A549 (cell line): ENCODE measurements at regions not wholly inside any gene's neighbourhood (a gene's known extent, or its start where the extent isn't known, plus 50 kb on each side); places are given as distances from the start of the nearest gene placed in this dataset.

ENCODE experiments used
- ATAC-seq, 2 experiments: fragments of 200-7000 bp in 1 of 2; fragments of >200 bp in 1 of 2; cut with Nextera tagmentation in 1 of 2; cut with Tn5 transposase in 1 of 2; 3 replicates each; pipeline versions ENCODE4 v1.8.0 to v1.9.1; 2018 to 2020; ENCODE audit warnings: mild to moderate bottlenecking in 1 of 2, moderate library complexity in 1 of 2
- CTCF ChIA-PET: fragments of 300-600 bp; sonication (Branson Sonifier 250); formaldehyde crosslinking; extraction: SDS; loops from one replicate; lab custom pipeline; 2021; ENCODE audit warnings: antibody characterized with exemption, inconsistent platforms; lab: Yijun Ruan, JAX
- POLR2A ChIA-PET: fragments of 350-600 bp; formaldehyde crosslinking; extraction: SDS; loops from one replicate; lab custom pipeline; 2021; ENCODE audit warnings: antibody characterized with exemption, inconsistent platforms; lab: Yijun Ruan, JAX
- DNase-seq, 2 experiments: peaks; one replicate each; pipeline versions ENCODE4 v3.0.0 to v3.0.0-alpha.2; 2011 to 2016; ENCODE audit warnings: low read depth in 1 of 2, low spot score in 1 of 2
- FAIRE-seq: peaks from 2 replicates; lab custom pipeline; 2011; peaks lifted over from hg19 to GRCh38; lab: Jason Lieb, UNC
- H3K27ac ChIP-seq, 2 experiments: fragments of >200 bp; sonication (Bioruptor Twin); formaldehyde crosslinking; 3 replicates each; pipeline ENCODE4 v1.5.1; 2016 to 2017
- H3K4me1 ChIP-seq: fragments of >200 bp; sonication (Bioruptor Twin); formaldehyde crosslinking; 3 replicates; pipeline ENCODE4 v1.6.1; 2016
- H3K4me2 ChIP-seq: fragments of >200 bp; sonication (Bioruptor Twin); formaldehyde crosslinking; 3 replicates; pipeline ENCODE4 v1.6.1; 2016
- H3K4me3 ChIP-seq: fragments of >200 bp; sonication (Bioruptor Twin); formaldehyde crosslinking; 3 replicates; pipeline ENCODE4 v1.5.1; 2016
- H3K9me3 ChIP-seq: fragments of >200 bp; sonication (Bioruptor Twin); formaldehyde crosslinking; 3 replicates; pipeline ENCODE4 v1.6.1; 2016
- BHLHE40 ChIP-seq: IDR thresholded peaks from 2 replicates; pipeline ENCODE4 v1.6.1; 2012; ENCODE audit warnings: low read depth, low read length, inconsistent platforms
- CEBPB ChIP-seq, 2 experiments: fragments of >200 bp in 1 of 2; sonication (Bioruptor Twin) in 1 of 2; formaldehyde crosslinking in 1 of 2; IDR thresholded peaks; 2 replicates each; pipeline ENCODE4 v1.6.1; 2012 to 2016
- CHD4 ChIP-seq: fragments of 200-600 bp; sonication (generic); IDR thresholded peaks from 2 replicates; pipeline ENCODE4 v1.6.1; 2016; ENCODE audit warnings: antibody characterized with exemption, mild to moderate bottlenecking, borderline replicate concordance
- ELK1 ChIP-seq: fragments of 150-350 bp; IDR thresholded peaks from 2 replicates; pipeline ENCODE4 v1.6.1; 2014; ENCODE audit warnings: low read depth, mild to moderate bottlenecking, low read length
- EP300 ChIP-seq, 2 experiments: fragments of >200 bp; sonication (Bioruptor Twin); formaldehyde crosslinking; IDR thresholded peaks; 2 replicates in 1 of 2; 3 replicates in 1 of 2; pipeline ENCODE4 v1.6.1; 2016 to 2017
- HEYL ChIP-seq: fragments of 250-450 bp; sonication (Bioruptor Pico); IDR thresholded peaks from 2 replicates; pipeline ENCODE4 v1.8.0; 2021; ENCODE audit warnings: mild to moderate bottlenecking, moderate library complexity
- HOXA7 ChIP-seq: fragments of 250-450 bp; sonication (Bioruptor Pico); IDR thresholded peaks from 2 replicates; pipeline ENCODE4 v1.5.0; 2020; ENCODE audit warnings: mild to moderate bottlenecking, moderate library complexity
- JUN ChIP-seq, 2 experiments: fragments of >200 bp; sonication (Bioruptor Twin); formaldehyde crosslinking; IDR thresholded peaks; 2 replicates in 1 of 2; 3 replicates in 1 of 2; pipeline ENCODE4 v1.6.1; 2016 to 2017
- JUNB ChIP-seq: fragments of >200 bp; sonication (Bioruptor Twin); formaldehyde crosslinking; IDR thresholded peaks from 2 replicates; pipeline ENCODE4 v1.6.1; 2016
- KDM1A ChIP-seq: fragments of 200-600 bp; sonication (generic); IDR thresholded peaks from 2 replicates; pipeline ENCODE4 v1.6.1; 2016; ENCODE audit warnings: low read depth, mild to moderate bottlenecking
- KDM5A ChIP-seq: fragments of 200-600 bp; sonication (generic); IDR thresholded peaks from 2 replicates; pipeline ENCODE4 v1.6.1; 2016; ENCODE audit warnings: antibody characterized with exemption, mild to moderate bottlenecking
- MYC ChIP-seq: IDR thresholded peaks from 2 replicates; pipeline ENCODE4 v1.6.1; 2012; ENCODE audit warnings: mild to moderate bottlenecking, inconsistent platforms, low read length, improper control_type of control experiment, borderline replicate concordance
- PHF8 ChIP-seq: fragments of 200-600 bp; sonication (generic); IDR thresholded peaks from 2 replicates; pipeline ENCODE4 v1.6.1; 2016; ENCODE audit warnings: low read depth, mild to moderate bottlenecking, antibody characterized with exemption, moderate library complexity, borderline replicate concordance
- SREBF2 ChIP-seq: fragments of 450-650 bp; IDR thresholded peaks from 2 replicates; pipeline ENCODE4 v1.6.1; 2014; ENCODE audit warnings: mild to moderate bottlenecking, moderate library complexity
- ZNF302 ChIP-seq: fragments of 250-450 bp; sonication (Bioruptor Pico); IDR thresholded peaks from 2 replicates; pipeline ENCODE4 v1.9.0; 2021; ENCODE audit warnings: inconsistent platforms, mild to moderate bottlenecking, moderate library complexity
- ZSCAN20 ChIP-seq: fragments of 250-450 bp; sonication (Bioruptor Pico); IDR thresholded peaks from 2 replicates; pipeline ENCODE4 v1.8.0; 2022; ENCODE audit warnings: mild to moderate bottlenecking, moderate library complexity
- WGBS: methylation state at CpG from one replicate; pipeline ENCODE4 v1.1.6; 2017; ENCODE audit errors: missing lambda C conversion rate; 5-methylcytosine and 5-hydroxymethylcytosine counted together
- TF ChIP-seq, protein P1 (sequence below): fragments of 450-650 bp; IDR thresholded peaks from 2 replicates; pipeline ENCODE4 v1.6.1; 2014; ENCODE audit warnings: antibody characterized with exemption
- TF ChIP-seq, protein P2 (sequence below): fragments of 200-600 bp; sonication (generic); IDR thresholded peaks from 2 replicates; pipeline ENCODE4 v1.6.1; 2016; ENCODE audit warnings: antibody characterized with exemption, mild to moderate bottlenecking, moderate library complexity
- TF ChIP-seq, protein P3 (sequence below): IDR thresholded peaks from 2 replicates; pipeline ENCODE4 v1.6.1; 2012; ENCODE audit warnings: low read depth, borderline replicate concordance
- TF ChIP-seq, protein P4 (sequence below): fragments of >200 bp; sonication (Bioruptor Twin); formaldehyde crosslinking; IDR thresholded peaks from 3 replicates; pipeline ENCODE4 v1.6.1; 2016

DNA sequence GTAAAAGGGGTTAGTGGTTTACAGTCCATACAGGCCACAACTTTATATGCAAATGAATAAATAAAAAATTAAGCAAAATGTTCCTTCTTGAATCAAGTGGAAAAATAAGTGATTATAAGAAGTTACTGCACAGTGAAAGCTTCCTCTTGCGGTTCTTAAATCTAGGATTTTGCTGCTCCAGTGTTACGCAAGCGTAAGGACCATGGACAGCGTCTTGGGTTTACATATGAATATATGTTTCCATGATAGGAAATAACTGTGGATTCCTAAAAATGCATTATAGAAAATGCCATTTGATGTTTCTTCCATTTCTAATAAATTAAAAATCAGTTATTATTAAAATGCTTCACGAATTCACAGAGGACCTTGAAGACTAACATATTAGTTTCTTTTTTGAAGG, 176.6 kb upstream of the POU3F2 start:
- Histone ChIP-seq H3K4me3 (no peak overlapping the region), H3K9me3 (no peaks in the 10 kb centered on the region), H3K4me2 (no peak overlapping the region), H3K27ac (no peak overlapping the region), H3K4me1 (no peaks in the 10 kb centered on the region)
- ATAC-seq (no peak), FAIRE-seq (no peak), DNase-seq (peak in 1 of 2 experiments; percentile 14)
- TF ChIP-seq EP300 (IDR thresholded peaks at IDR 0.05): no peak
- TF ChIP-seq, protein P1, sequence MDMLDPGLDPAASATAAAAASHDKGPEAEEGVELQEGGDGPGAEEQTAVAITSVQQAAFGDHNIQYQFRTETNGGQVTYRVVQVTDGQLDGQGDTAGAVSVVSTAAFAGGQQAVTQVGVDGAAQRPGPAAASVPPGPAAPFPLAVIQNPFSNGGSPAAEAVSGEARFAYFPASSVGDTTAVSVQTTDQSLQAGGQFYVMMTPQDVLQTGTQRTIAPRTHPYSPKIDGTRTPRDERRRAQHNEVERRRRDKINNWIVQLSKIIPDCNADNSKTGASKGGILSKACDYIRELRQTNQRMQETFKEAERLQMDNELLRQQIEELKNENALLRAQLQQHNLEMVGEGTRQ: no peak
- TF ChIP-seq JUN (IDR thresholded peaks at IDR 0.05): no peak
- no peak for TF ChIP-seq KDM5A
- TF ChIP-seq, protein P2, sequence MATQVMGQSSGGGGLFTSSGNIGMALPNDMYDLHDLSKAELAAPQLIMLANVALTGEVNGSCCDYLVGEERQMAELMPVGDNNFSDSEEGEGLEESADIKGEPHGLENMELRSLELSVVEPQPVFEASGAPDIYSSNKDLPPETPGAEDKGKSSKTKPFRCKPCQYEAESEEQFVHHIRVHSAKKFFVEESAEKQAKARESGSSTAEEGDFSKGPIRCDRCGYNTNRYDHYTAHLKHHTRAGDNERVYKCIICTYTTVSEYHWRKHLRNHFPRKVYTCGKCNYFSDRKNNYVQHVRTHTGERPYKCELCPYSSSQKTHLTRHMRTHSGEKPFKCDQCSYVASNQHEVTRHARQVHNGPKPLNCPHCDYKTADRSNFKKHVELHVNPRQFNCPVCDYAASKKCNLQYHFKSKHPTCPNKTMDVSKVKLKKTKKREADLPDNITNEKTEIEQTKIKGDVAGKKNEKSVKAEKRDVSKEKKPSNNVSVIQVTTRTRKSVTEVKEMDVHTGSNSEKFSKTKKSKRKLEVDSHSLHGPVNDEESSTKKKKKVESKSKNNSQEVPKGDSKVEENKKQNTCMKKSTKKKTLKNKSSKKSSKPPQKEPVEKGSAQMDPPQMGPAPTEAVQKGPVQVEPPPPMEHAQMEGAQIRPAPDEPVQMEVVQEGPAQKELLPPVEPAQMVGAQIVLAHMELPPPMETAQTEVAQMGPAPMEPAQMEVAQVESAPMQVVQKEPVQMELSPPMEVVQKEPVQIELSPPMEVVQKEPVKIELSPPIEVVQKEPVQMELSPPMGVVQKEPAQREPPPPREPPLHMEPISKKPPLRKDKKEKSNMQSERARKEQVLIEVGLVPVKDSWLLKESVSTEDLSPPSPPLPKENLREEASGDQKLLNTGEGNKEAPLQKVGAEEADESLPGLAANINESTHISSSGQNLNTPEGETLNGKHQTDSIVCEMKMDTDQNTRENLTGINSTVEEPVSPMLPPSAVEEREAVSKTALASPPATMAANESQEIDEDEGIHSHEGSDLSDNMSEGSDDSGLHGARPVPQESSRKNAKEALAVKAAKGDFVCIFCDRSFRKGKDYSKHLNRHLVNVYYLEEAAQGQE: peak; percentile 88
- no peak for TF ChIP-seq JUNB
- TF ChIP-seq CEBPB (IDR thresholded peaks at IDR 0.05): peak; percentile 40 to 89; a peak in 3 of 4 replicates
- TF ChIP-seq ZSCAN20 (CRISPR knock-in tag): no peak
- TF ChIP-seq PHF8: no peak
- TF ChIP-seq HEYL (CRISPR knock-in tag): no peak
- ChIA-PET POLR2A (no interaction called here), CTCF (no interaction called here)
- 20% methylated on average over 5 of the region's 5 CpGs for WGBS

DNA sequence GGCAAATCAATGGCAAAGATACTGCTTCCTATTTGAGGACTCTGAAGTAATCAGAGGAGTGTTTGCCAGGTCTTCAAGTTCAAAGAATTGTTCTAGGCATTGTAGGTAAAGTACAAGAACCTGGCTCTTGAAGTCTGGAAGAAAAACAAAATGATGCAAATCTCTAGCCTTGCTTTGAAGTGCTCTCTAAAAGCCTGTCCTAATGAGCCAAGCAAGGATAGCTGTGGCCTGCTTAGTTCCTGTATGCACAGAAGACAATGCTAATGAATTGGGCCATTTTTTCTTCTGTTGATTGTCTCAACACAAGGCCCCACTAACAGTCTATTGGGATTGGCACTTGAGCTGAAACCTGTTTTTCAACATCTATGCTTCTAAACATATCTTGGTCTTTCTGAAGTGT, 165.0 kb upstream of the POU3F2 start:
- no peak for TF ChIP-seq EP300 (IDR thresholded peaks at IDR 0.05)
- TF ChIP-seq HOXA7 (CRISPR knock-in tag): no peak
- TF ChIP-seq KDM1A: no peak
- TF ChIP-seq HEYL (CRISPR knock-in tag): no peak
- no peak for TF ChIP-seq CHD4
- TF ChIP-seq, protein P3, sequence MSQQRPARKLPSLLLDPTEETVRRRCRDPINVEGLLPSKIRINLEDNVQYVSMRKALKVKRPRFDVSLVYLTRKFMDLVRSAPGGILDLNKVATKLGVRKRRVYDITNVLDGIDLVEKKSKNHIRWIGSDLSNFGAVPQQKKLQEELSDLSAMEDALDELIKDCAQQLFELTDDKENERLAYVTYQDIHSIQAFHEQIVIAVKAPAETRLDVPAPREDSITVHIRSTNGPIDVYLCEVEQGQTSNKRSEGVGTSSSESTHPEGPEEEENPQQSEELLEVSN: no peak
- TF ChIP-seq SREBF2: no peak
- no peak for TF ChIP-seq BHLHE40
- TF ChIP-seq PHF8: no peak
- TF ChIP-seq, protein P4, sequence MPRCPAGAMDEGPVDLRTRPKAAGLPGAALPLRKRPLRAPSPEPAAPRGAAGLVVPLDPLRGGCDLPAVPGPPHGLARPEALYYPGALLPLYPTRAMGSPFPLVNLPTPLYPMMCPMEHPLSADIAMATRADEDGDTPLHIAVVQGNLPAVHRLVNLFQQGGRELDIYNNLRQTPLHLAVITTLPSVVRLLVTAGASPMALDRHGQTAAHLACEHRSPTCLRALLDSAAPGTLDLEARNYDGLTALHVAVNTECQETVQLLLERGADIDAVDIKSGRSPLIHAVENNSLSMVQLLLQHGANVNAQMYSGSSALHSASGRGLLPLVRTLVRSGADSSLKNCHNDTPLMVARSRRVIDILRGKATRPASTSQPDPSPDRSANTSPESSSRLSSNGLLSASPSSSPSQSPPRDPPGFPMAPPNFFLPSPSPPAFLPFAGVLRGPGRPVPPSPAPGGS: no peak
- no peak for TF ChIP-seq ZNF302 (CRISPR knock-in tag)
- no peak for TF ChIP-seq MYC
- TF ChIP-seq ELK1: no peak
- TF ChIP-seq, all 56 proteins: peak for 0
- DNase-seq (no peak), FAIRE-seq (no peak), ATAC-seq (no peak)
- Histone ChIP-seq H3K4me2 (no peak overlapping the region), H3K4me1 (no peaks in the 10 kb centered on the region), H3K9me3 (no peaks in the 10 kb centered on the region), H3K4me3 (no peak overlapping the region), H3K27ac (no peak overlapping the region)
- CTCF ChIA-PET: interaction anchor here (1.3 kb wide), 1 partner anchor 176 kb away, joined by 3 read pairs; no protein-coding TSS in a partner anchor
- POLR2A ChIA-PET: no interaction called here
